ENCODE measurements at regions not wholly inside any gene's neighbourhood (a gene's known extent, or its start where the extent isn't known, plus 50 kb on each side); places are given as distances from the start of the nearest gene placed in this dataset.

DNA sequence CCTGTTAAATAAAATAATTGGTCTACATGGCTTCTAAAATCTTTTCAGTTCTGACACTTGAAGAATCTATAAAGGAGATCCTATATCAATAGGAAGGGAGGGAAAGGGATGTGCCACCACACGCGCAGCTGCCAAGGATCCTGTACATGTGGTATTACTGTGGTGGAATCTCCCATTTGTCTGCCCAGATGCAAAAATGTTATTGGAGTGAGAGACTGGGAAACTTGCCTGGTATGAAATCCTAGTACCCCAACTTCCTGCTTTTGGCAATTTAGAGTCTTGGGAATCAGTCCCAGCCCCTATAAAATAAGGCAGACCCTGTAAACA, 81.9 kb upstream of the PICALM start:
- Histone ChIP-seq H3K36me3 (no peaks in the 10 kb centered on the region), H3K4me1 (peaks cover 18 to 20% (median 20%) of the 10 kb centered on the region in 4 donors), H3K27ac (peak overlapping the region; percentile 26 to 77 (median 42)), H3K4me3 (no peak overlapping the region), H3K27me3 (no peaks in the 10 kb centered on the region), H3K9me3 (no peaks in the 10 kb centered on the region)
- 52 to 64% methylated on average over 2 of the region's 2 CpGs for WGBS, 2 donors
- TF ChIP-seq POLR2A (IDR thresholded peaks at IDR 0.05) = no peak
- TF ChIP-seq EP300 (IDR thresholded peaks at IDR 0.05) = no peak
- TF ChIP-seq, protein P1, sequence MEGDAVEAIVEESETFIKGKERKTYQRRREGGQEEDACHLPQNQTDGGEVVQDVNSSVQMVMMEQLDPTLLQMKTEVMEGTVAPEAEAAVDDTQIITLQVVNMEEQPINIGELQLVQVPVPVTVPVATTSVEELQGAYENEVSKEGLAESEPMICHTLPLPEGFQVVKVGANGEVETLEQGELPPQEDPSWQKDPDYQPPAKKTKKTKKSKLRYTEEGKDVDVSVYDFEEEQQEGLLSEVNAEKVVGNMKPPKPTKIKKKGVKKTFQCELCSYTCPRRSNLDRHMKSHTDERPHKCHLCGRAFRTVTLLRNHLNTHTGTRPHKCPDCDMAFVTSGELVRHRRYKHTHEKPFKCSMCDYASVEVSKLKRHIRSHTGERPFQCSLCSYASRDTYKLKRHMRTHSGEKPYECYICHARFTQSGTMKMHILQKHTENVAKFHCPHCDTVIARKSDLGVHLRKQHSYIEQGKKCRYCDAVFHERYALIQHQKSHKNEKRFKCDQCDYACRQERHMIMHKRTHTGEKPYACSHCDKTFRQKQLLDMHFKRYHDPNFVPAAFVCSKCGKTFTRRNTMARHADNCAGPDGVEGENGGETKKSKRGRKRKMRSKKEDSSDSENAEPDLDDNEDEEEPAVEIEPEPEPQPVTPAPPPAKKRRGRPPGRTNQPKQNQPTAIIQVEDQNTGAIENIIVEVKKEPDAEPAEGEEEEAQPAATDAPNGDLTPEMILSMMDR (IDR thresholded peaks at IDR 0.05) = no peak
- no peak for TF ChIP-seq POLR2AphosphoS5 (IDR thresholded peaks at IDR 0.05)
- DNase-seq (no peak), ATAC-seq (ENCODE audit: low FRiP score in 2 of 2) (no peak)

DNA sequence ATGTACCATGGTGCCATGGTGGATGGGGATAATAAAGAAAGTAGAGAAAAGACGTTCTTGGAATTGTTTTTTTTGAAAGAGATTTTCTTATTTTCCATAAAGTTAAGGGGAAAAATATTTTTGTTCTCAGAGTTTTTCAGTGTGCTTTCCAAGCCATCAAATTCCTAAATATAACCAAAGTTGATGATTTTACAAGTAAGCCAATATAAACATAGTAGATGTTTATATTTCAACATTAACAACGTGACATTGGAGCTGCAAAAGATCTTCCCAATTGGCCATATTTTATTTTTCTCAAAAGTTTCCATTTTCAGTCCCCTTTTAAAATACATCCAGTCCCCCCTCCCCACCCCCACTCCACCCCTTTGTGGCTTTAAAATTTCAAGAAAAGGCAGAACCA, 80.9 kb upstream of the PICALM start:
- peaks cover 18 to 25% (median 23%) of the 10 kb centered on the region in 4 donors for H3K4me1 ChIP-seq
- TF ChIP-seq, protein P1 (IDR thresholded peaks at IDR 0.05) = no peak
- TF ChIP-seq POLR2AphosphoS5 (IDR thresholded peaks at IDR 0.05) (no peak), POLR2A (IDR thresholded peaks at IDR 0.05) (no peak), EP300 (IDR thresholded peaks at IDR 0.05) (no peak)
- ATAC-seq (ENCODE audit: low FRiP score in 2 of 2) = no peak
- no peak overlapping the region for H3K27ac ChIP-seq
- H3K27me3 ChIP-seq = no peaks in the 10 kb centered on the region
- no peaks in the 10 kb centered on the region for H3K9me3 ChIP-seq
- DNase-seq = no peak
- 65 to 82% methylated on average over 2 of the region's 2 CpGs for WGBS, 2 donors
- no peaks in the 10 kb centered on the region for H3K36me3 ChIP-seq
- no peak overlapping the region for H3K4me3 ChIP-seq

DNA sequence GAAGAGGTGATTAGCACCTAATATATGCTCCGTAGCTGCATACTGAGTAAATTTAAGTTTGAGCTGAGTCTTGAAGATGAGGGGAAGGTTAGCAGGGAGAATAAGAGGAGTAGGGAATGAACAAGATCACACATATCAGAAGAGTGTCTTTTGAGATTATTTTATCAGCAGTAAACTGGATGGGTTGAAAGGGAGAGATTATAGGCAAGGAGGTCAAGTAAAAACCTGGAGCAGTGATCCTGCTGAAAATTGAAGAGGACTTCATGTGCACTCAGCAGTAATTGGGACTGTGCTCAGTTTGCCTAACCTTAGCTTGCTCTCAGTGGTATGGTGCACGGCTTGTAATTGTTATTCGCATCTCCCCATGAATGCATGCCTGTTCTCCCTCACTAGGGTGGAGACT, 79.5 kb upstream of the PICALM start:
- DNase-seq (no peak), ATAC-seq (ENCODE audit: low FRiP score in 2 of 2) (no peak)
- Histone ChIP-seq H3K4me3 (no peak overlapping the region), H3K27me3 (no peaks in the 10 kb centered on the region), H3K4me1 (peaks cover 18 to 35% (median 27%) of the 10 kb centered on the region in 4 donors), H3K36me3 (no peaks in the 10 kb centered on the region), H3K9me3 (no peaks in the 10 kb centered on the region), H3K27ac (no peak overlapping the region)
- 75 to 87% methylated on average over 3 of the region's 3 CpGs for WGBS, 2 donors
- TF ChIP-seq, protein P1 (IDR thresholded peaks at IDR 0.05) = no peak
- TF ChIP-seq POLR2A (IDR thresholded peaks at IDR 0.05) = no peak
- no peak for TF ChIP-seq EP300 (IDR thresholded peaks at IDR 0.05)
- TF ChIP-seq POLR2AphosphoS5 (IDR thresholded peaks at IDR 0.05) = no peak

DNA sequence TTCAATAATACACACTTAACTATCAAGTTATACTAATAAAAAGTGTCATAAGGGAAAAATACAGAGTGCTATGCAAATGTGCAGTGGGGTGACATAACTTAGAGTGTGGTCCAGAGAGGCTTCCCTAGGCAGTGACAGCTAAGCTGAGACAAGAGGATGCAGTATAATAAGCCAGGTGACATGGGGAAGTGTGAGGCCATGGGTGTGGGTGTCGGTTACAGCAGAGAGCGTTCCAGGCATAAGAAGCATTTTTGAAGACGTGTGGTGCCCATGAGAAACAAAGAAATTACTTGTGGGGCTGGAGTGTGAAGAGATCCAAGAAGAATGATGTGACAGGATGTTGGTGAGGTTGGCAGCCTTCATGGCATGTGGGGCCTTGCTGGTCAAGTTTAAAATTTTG, 78.1 kb upstream of the PICALM start:
- no peak for ATAC-seq (ENCODE audit: low FRiP score in 2 of 2)
- Histone ChIP-seq H3K36me3 (no peaks in the 10 kb centered on the region), H3K27ac (no peak overlapping the region), H3K9me3 (no peaks in the 10 kb centered on the region), H3K27me3 (no peaks in the 10 kb centered on the region), H3K4me3 (no peak overlapping the region), H3K4me1 (peaks cover 13 to 33% (median 25%) of the 10 kb centered on the region in 4 donors)
- DNase-seq = no peak
- TF ChIP-seq EP300 (IDR thresholded peaks at IDR 0.05) = no peak
- TF ChIP-seq POLR2A (IDR thresholded peaks at IDR 0.05) = no peak
- TF ChIP-seq, protein P1 (IDR thresholded peaks at IDR 0.05) = no peak
- no peak for TF ChIP-seq POLR2AphosphoS5 (IDR thresholded peaks at IDR 0.05)
- WGBS, 2 donors = 77 to 86% methylated on average over 3 of the region's 3 CpGs

DNA sequence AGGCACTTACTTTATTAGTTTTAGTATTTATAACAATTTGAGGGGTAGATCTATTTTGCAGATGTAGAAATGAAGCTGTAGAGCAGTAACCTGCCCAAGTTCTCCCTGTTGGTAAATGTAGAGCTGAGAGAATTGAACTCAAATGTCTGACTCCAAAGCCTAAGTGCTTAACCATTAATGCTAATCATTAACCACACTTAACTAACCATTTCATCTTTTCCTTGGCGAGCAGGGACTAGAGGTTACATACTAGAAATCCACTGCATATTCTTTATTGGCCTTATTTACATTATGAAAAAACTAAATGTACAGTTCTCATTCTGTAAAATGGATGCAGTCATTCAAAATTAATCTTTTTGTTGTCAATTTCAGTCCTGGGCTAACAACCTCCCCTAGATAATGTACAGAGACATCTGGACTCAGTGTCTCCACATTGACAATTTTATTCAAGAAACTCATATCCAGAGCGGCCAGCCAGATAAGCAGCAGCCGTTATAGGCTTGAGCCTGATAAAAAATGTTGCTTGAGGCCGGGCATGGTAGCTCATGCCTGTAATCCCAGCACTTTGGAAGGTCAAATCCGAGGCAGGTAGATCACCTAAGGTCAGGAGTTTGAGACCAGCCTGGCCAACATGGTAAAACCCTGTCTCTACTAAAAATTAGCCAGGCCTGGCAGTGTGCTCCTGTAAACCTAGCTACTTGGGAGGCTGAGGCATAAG, 76.7 kb upstream of the PICALM start:
- no peaks in the 10 kb centered on the region for H3K27me3 ChIP-seq
- no peak overlapping the region for H3K4me3 ChIP-seq
- DNase-seq (no peak), ATAC-seq (ENCODE audit: low FRiP score in 2 of 2) (no peak)
- TF ChIP-seq POLR2A (IDR thresholded peaks at IDR 0.05) = no peak
- no peak for TF ChIP-seq POLR2AphosphoS5 (IDR thresholded peaks at IDR 0.05)
- TF ChIP-seq, protein P1 (IDR thresholded peaks at IDR 0.05) = no peak
- no peak for TF ChIP-seq EP300 (IDR thresholded peaks at IDR 0.05)
- peaks cover 7 to 19% (median 14%) of the 10 kb centered on the region in 4 donors for H3K4me1 ChIP-seq
- H3K36me3 ChIP-seq = no peaks in the 10 kb centered on the region
- WGBS, 2 donors = 76 to 80% methylated on average over 4 to 5 of the region's 5 CpGs
- H3K9me3 ChIP-seq = no peaks in the 10 kb centered on the region
- H3K27ac ChIP-seq = no peak overlapping the region

Data from upper lobe of left lung (tissue), 6 donors.